GM12892 (cell line): ENCODE measurements at regions not wholly inside any gene's neighbourhood (a gene's known extent, or its start where the extent isn't known, plus 50 kb on each side); places are given as distances from the start of the nearest gene placed in this dataset.

Experiments
- POLR2A ChIP-seq: IDR thresholded peaks from 2 replicates; pipeline ENCODE4 v1.6.1; 2011; ENCODE audit warnings: low read depth, low read length, control low read depth
- POLR2AphosphoS5 ChIP-seq: IDR thresholded peaks from 2 replicates; pipeline ENCODE4 v1.6.1; 2011; ENCODE audit warnings: low read depth, low read length, control low read depth
- TAF1 ChIP-seq: IDR thresholded peaks from 2 replicates; pipeline ENCODE4 v1.6.1; 2011; ENCODE audit warnings: low read depth, mild to moderate bottlenecking, control low read depth, low read length, borderline replicate concordance

- no peak for TF ChIP-seq POLR2A
- no peak for TF ChIP-seq TAF1
- TF ChIP-seq POLR2AphosphoS5, result no peak
These were observed 218.5 kb upstream of the IRX1 start for GRCh38 chr5:3377176-3377575.
